Brain microvascular endothelial cell (primary cell): ENCODE measurements at regions not wholly inside any gene's neighbourhood (a gene's known extent, or its start where the extent isn't known, plus 50 kb on each side); places are given as distances from the start of the nearest gene placed in this dataset.

Experiments used
- DNase-seq: peaks from one replicate; pipeline ENCODE4 v3.0.0-alpha.2; 2020
- H3K27ac ChIP-seq: fragments of 250-450 bp; sonication (Bioruptor Pico); 2 replicates; pipeline ENCODE4 v1.5.1; 2020; ENCODE audit warnings: mild to moderate bottlenecking, moderate library complexity
- H3K27me3 ChIP-seq: fragments of 250-450 bp; sonication (Bioruptor Pico); replicated peaks from 2 replicates; pipeline ENCODE4 v1.5.1; 2020; ENCODE audit warnings: mild to moderate bottlenecking
- H3K36me3 ChIP-seq: fragments of 250-450 bp; sonication (Bioruptor Pico); replicated peaks from 2 replicates; pipeline ENCODE4 v1.5.1; 2020; ENCODE audit warnings: mild to moderate bottlenecking
- H3K4me3 ChIP-seq: 2 replicates; pipeline ENCODE4 v1.5.1; 2011; ENCODE audit warnings: low read depth, mild to moderate bottlenecking, control low read depth, low read length, moderate library complexity
- in situ Hi-C: cut with HindIII; loops from 2 replicates; pipeline ENCODE4 v1.10.0; 2017; ENCODE audit warnings: low sequenced_read_pairs, low pct_ligation_motif_present
- TF ChIP-seq, protein P1 (sequence below): IDR thresholded peaks from 2 replicates; pipeline ENCODE4 v1.5.1; 2011; ENCODE audit warnings: low read depth, mild to moderate bottlenecking, moderate library complexity, low read length, control low read depth, inconsistent platforms; ENCODE audit errors: missing control alignments

GRCh38 chr22:48204296-48204695 is 1441.8 kb downstream of the TBC1D22A start:
- no peaks in the 10 kb centered on the region for H3K27me3 ChIP-seq
- no peaks in the 10 kb centered on the region for H3K36me3 ChIP-seq
- H3K27ac ChIP-seq, result no peak overlapping the region
- no peak for DNase-seq
- in situ Hi-C loops, result no loop called here
- TF ChIP-seq, protein P1, sequence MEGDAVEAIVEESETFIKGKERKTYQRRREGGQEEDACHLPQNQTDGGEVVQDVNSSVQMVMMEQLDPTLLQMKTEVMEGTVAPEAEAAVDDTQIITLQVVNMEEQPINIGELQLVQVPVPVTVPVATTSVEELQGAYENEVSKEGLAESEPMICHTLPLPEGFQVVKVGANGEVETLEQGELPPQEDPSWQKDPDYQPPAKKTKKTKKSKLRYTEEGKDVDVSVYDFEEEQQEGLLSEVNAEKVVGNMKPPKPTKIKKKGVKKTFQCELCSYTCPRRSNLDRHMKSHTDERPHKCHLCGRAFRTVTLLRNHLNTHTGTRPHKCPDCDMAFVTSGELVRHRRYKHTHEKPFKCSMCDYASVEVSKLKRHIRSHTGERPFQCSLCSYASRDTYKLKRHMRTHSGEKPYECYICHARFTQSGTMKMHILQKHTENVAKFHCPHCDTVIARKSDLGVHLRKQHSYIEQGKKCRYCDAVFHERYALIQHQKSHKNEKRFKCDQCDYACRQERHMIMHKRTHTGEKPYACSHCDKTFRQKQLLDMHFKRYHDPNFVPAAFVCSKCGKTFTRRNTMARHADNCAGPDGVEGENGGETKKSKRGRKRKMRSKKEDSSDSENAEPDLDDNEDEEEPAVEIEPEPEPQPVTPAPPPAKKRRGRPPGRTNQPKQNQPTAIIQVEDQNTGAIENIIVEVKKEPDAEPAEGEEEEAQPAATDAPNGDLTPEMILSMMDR, result no peak
- H3K4me3 ChIP-seq, result no peak overlapping the region

- TF ChIP-seq, protein P1, result no peak
- in situ Hi-C loops, result no loop called here
- no peak for DNase-seq
Measured at GRCh38 chr22:48199667-48200066, 1437.2 kb downstream of the TBC1D22A start.

GRCh38 chr22:48198489-48199459 is 1436.3 kb downstream of the TBC1D22A start:
- Histone ChIP-seq H3K27ac (no peak overlapping the region), H3K27me3 (no peaks in the 10 kb centered on the region), H3K36me3 (no peaks in the 10 kb centered on the region), H3K4me3 (no peak overlapping the region)
- in situ Hi-C loops, result no loop called here
- TF ChIP-seq, protein P1, result no peak
- DNase-seq, result no peak

More at GRCh38 chr22:48199667-48200066, 1437.2 kb downstream of the TBC1D22A start:
- no peaks in the 10 kb centered on the region for H3K36me3 ChIP-seq
- no peaks in the 10 kb centered on the region for H3K27me3 ChIP-seq
- no peak overlapping the region for H3K4me3 ChIP-seq
- H3K27ac ChIP-seq, result no peak overlapping the region

GRCh38 chr22:48197189-48197690 is 1434.8 kb downstream of the TBC1D22A start:
- Histone ChIP-seq H3K36me3 (no peaks in the 10 kb centered on the region), H3K27ac (no peak overlapping the region), H3K27me3 (no peaks in the 10 kb centered on the region), H3K4me3 (no peak overlapping the region)
- in situ Hi-C loops, result no loop called here
- TF ChIP-seq, protein P1, result no peak
- no peak for DNase-seq

GRCh38 chr22:48192920-48193319 is 1430.5 kb downstream of the TBC1D22A start:
- H3K4me3 ChIP-seq, result no peak overlapping the region
- TF ChIP-seq, protein P1, result no peak

More at GRCh38 chr22:48192920-48193319, 1430.5 kb downstream of the TBC1D22A start:
- no peak for DNase-seq
- Histone ChIP-seq H3K27ac (no peak overlapping the region), H3K27me3 (no peaks in the 10 kb centered on the region), H3K36me3 (no peaks in the 10 kb centered on the region)
- in situ Hi-C loops, result no loop called here
